ENCODE measurements at regions not wholly inside any gene's neighbourhood (a gene's known extent, or its start where the extent isn't known, plus 50 kb on each side); places are given as distances from the start of the nearest gene placed in this dataset.
"Not testable (repeated sequence)": the region's sequence is repeated elsewhere in the genome, so short reads cannot be mapped to it uniquely, and the experiment has no call there.

- no peaks in the 10 kb centered on the region for H3K4me1 ChIP-seq (ENCODE audit: control insufficient read depth in 4 of 4, insufficient read depth in 4 of 4, low read length in 3 of 4)
- no peak overlapping the region for H3K27ac ChIP-seq (ENCODE audit: low read depth in 1 of 2, low read length in 2 of 2)
- WGBS: 81% methylated on average over 1 of the region's 1 CpG
- H3K4me3 ChIP-seq (ENCODE audit: low read depth in 1 of 3, low read length in 3 of 3): no peak overlapping the region
- no peaks in the 10 kb centered on the region for H3K36me3 ChIP-seq (ENCODE audit: control insufficient read depth in 4 of 4, insufficient read depth in 3 of 4, low read depth in 1 of 4, low read length in 3 of 4)
- H3K9me3 ChIP-seq (ENCODE audit: control insufficient read depth in 4 of 4, low read length in 3 of 4): no peaks in the 10 kb centered on the region
- no peak for TF ChIP-seq NR2F2 (IDR thresholded peaks at IDR 0.05)
- no peak for TF ChIP-seq ATF3 (IDR thresholded peaks at IDR 0.05)
- TF ChIP-seq YY1 (IDR thresholded peaks at IDR 0.05): no peak
- TF ChIP-seq RXRA (IDR thresholded peaks at IDR 0.05): no peak
- no peak for TF ChIP-seq GABPA (IDR thresholded peaks at IDR 0.05 in 1 of 2, conservative IDR thresholded peaks at IDR 0.05 in 1 of 2)
- TF ChIP-seq HNF4G (IDR thresholded peaks at IDR 0.05): no peak
- no peak for TF ChIP-seq REST (IDR thresholded peaks at IDR 0.05)
- TF ChIP-seq SP1 (IDR thresholded peaks at IDR 0.05): no peak
- TF ChIP-seq RAD21 (IDR thresholded peaks at IDR 0.05): no peak
- TF ChIP-seq HNF4A (conservative IDR thresholded peaks at IDR 0.05): no peak
- no peak for TF ChIP-seq MAX (IDR thresholded peaks at IDR 0.05)
- no peak for TF ChIP-seq FOXA2 (IDR thresholded peaks at IDR 0.05)
- TF ChIP-seq CTCF (IDR thresholded peaks at IDR 0.05; ENCODE audit: low read depth, low read length, missing input control): no peak
- TF ChIP-seq ZBTB33 (IDR thresholded peaks at IDR 0.05): no peak
- no peak for DNase-seq (ENCODE audit: low spot score)
- no peaks in the 10 kb centered on the region for H3K27me3 ChIP-seq (ENCODE audit: control insufficient read depth in 4 of 4, insufficient read depth in 4 of 4, low read length in 3 of 4)
- no peak overlapping the region for H3K9ac ChIP-seq (ENCODE audit: low read depth in 1 of 2, low read length in 2 of 2)
Observed at GRCh38 chrX:76827672-76828071, 400.2 kb downstream of the MAGEE1 start.

GRCh38 chrX:76840902-76841301, 413.4 kb downstream of the MAGEE1 start:
- H3K36me3 ChIP-seq (ENCODE audit: control insufficient read depth in 4 of 4, insufficient read depth in 3 of 4, low read depth in 1 of 4, low read length in 3 of 4); H3K9ac ChIP-seq (ENCODE audit: low read depth in 1 of 2, low read length in 2 of 2); H3K27me3 ChIP-seq (ENCODE audit: control insufficient read depth in 4 of 4, insufficient read depth in 4 of 4, low read length in 3 of 4); H3K9me3 ChIP-seq (ENCODE audit: control insufficient read depth in 4 of 4, low read length in 3 of 4); DNase-seq (ENCODE audit: low spot score); H3K4me1 ChIP-seq (ENCODE audit: control insufficient read depth in 4 of 4, insufficient read depth in 4 of 4, low read length in 3 of 4); H3K27ac ChIP-seq (ENCODE audit: low read depth in 1 of 2, low read length in 2 of 2); H3K4me3 ChIP-seq (ENCODE audit: low read depth in 1 of 3, low read length in 3 of 3): not testable (repeated sequence)
- 39% methylated on average over 16 of the region's 16 CpGs for WGBS

All from liver (tissue), 8 donors.